H9 (cell line): ENCODE measurements at regions not wholly inside any gene's neighbourhood (a gene's known extent, or its start where the extent isn't known, plus 50 kb on each side); places are given as distances from the start of the nearest gene placed in this dataset.

Source experiments
- DNase-seq: peaks from one replicate; pipeline ENCODE4 v3.0.0-alpha.2; 2017
- H2AFZ ChIP-seq: one replicate; pipeline ENCODE4 v1.6.1; 2013; ENCODE audit warnings: mild to moderate bottlenecking, low read length, control low read depth, moderate library complexity
- H2AK5ac ChIP-seq: 2 replicates; pipeline ENCODE4 v1.6.1; 2013; ENCODE audit warnings: low read length, control low read depth, mixed read lengths; ENCODE audit not compliant: insufficient read length
- H2BK120ac ChIP-seq: one replicate; pipeline ENCODE4 v1.6.1; 2013; ENCODE audit warnings: low read depth, mild to moderate bottlenecking, low read length, control low read depth, inconsistent platforms; ENCODE audit not compliant: poor library complexity, severe bottlenecking
- H2BK12ac ChIP-seq: 2 replicates; pipeline ENCODE4 v1.6.1; 2013; ENCODE audit warnings: low read length, control low read depth, mixed read lengths, low read depth; ENCODE audit not compliant: insufficient read length
- H2BK15ac ChIP-seq: 2 replicates; pipeline ENCODE4 v1.6.1; 2013; ENCODE audit warnings: low read depth, low read length, control low read depth
- H2BK20ac ChIP-seq: one replicate; pipeline ENCODE4 v1.6.1; 2013; ENCODE audit warnings: low read depth, mild to moderate bottlenecking, low read length, control low read depth, inconsistent platforms; ENCODE audit not compliant: poor library complexity, severe bottlenecking
- H2BK5ac ChIP-seq: 2 replicates; pipeline ENCODE4 v1.6.1; 2013; ENCODE audit warnings: low read length, control low read depth, mixed read lengths; ENCODE audit not compliant: insufficient read length
- H3K14ac ChIP-seq: 2 replicates; pipeline ENCODE4 v1.6.1; 2013; ENCODE audit warnings: low read length, control low read depth; ENCODE audit not compliant: insufficient read depth
- H3K18ac ChIP-seq: 2 replicates; pipeline ENCODE4 v1.6.1; 2013; ENCODE audit warnings: low read depth, mild to moderate bottlenecking, mixed read lengths, low read length, control low read depth; ENCODE audit not compliant: insufficient read length
- H3K23ac ChIP-seq: 2 replicates; pipeline ENCODE4 v1.6.1; 2013; ENCODE audit warnings: low read length, control low read depth, mixed read lengths, low read depth; ENCODE audit not compliant: insufficient read length
- H3K23me2 ChIP-seq: 2 replicates; pipeline ENCODE4 v1.6.1; 2013; ENCODE audit warnings: low read depth, mild to moderate bottlenecking, mixed read lengths, low read length, control low read depth; ENCODE audit not compliant: insufficient read length, poor library complexity, severe bottlenecking
- H3K27ac ChIP-seq: 2 replicates; pipeline ENCODE4 v1.5.1; 2013; ENCODE audit warnings: low read length, control low read depth, mixed read lengths, low read depth; ENCODE audit not compliant: insufficient read length
- H3K27me3 ChIP-seq: 2 replicates; pipeline ENCODE4 v1.6.1; 2013; ENCODE audit warnings: low read length, control low read depth, inconsistent platforms; ENCODE audit not compliant: insufficient read depth
- H3K4ac ChIP-seq: 2 replicates; pipeline ENCODE4 v1.6.1; 2013; ENCODE audit warnings: low read depth, mild to moderate bottlenecking, control low read depth, inconsistent platforms, low read length, moderate library complexity
- H3K4me1 ChIP-seq: 2 replicates; pipeline ENCODE4 v1.6.1; 2013; ENCODE audit warnings: low read length, control low read depth, inconsistent platforms; ENCODE audit not compliant: insufficient read depth
- H3K4me2 ChIP-seq: 2 replicates; pipeline ENCODE4 v1.6.1; 2013; ENCODE audit warnings: low read length, control low read depth, mixed read lengths; ENCODE audit not compliant: insufficient read length, insufficient read depth
- H3K56ac ChIP-seq: 2 replicates; pipeline ENCODE4 v1.6.1; 2013; ENCODE audit warnings: low read depth, mild to moderate bottlenecking, mixed read lengths, low read length, control low read depth; ENCODE audit not compliant: insufficient read length
- H3K79me1 ChIP-seq: 2 replicates; pipeline ENCODE4 v1.6.1; 2013; ENCODE audit warnings: low read depth, mild to moderate bottlenecking, moderate library complexity, low read length, control low read depth, inconsistent platforms; ENCODE audit not compliant: insufficient read depth, poor library complexity, severe bottlenecking
- H3K79me2 ChIP-seq: 2 replicates; pipeline ENCODE4 v1.6.1; 2013; ENCODE audit warnings: low read length, control low read depth, inconsistent platforms; ENCODE audit not compliant: insufficient read depth
- H3K9ac ChIP-seq: 2 replicates; pipeline ENCODE4 v1.6.1; 2013; ENCODE audit warnings: low read length, control low read depth, mixed read lengths; ENCODE audit not compliant: insufficient read length; ENCODE audit errors: extremely low read depth
- H3K9me3 ChIP-seq: one replicate; pipeline ENCODE4 v1.6.1; 2013; ENCODE audit warnings: low read depth, low read length, inconsistent platforms; ENCODE audit not compliant: control insufficient read depth
- H3T11ph ChIP-seq: one replicate; pipeline ENCODE4 v1.6.1; 2013; ENCODE audit warnings: mild to moderate bottlenecking, low read length, control low read depth, inconsistent platforms
- H4K20me1 ChIP-seq: one replicate; pipeline ENCODE4 v1.6.1; 2013; ENCODE audit not compliant: control insufficient read depth, insufficient read length, insufficient read depth
- H4K5ac ChIP-seq: 2 replicates; pipeline ENCODE4 v1.6.1; 2013; ENCODE audit warnings: low read depth, mild to moderate bottlenecking, mixed read lengths, low read length, control low read depth; ENCODE audit not compliant: insufficient read length
- H4K8ac ChIP-seq: replicated peaks from 2 replicates; pipeline ENCODE4 v1.6.1; 2013; ENCODE audit warnings: low read length, control low read depth, mixed read lengths, low read depth; ENCODE audit not compliant: insufficient read length
- H4K91ac ChIP-seq: 2 replicates; pipeline ENCODE4 v1.6.1; 2013; ENCODE audit warnings: low read depth, mild to moderate bottlenecking, moderate library complexity, mixed read lengths, low read length, control low read depth; ENCODE audit not compliant: insufficient read length
- H3K27ac Mint-ChIP-seq, 3 experiments: 2 replicates in 2 of 3; 3 replicates in 1 of 3; pipeline ENCODE4 v1.8.0; 2020 to 2021; ENCODE audit warnings: mixed read lengths in 3 of 3, mild to moderate bottlenecking in 1 of 3, moderate library complexity in 1 of 3
- H3K27me3 Mint-ChIP-seq: 2 replicates; pipeline ENCODE4 v1.8.0; 2021; ENCODE audit warnings: low read depth, mild to moderate bottlenecking, moderate library complexity, mixed read lengths
- H3K36me3 Mint-ChIP-seq, 3 experiments: 2 replicates in 2 of 3; 3 replicates in 1 of 3; pipeline ENCODE4 v1.8.0; 2020 to 2021; ENCODE audit warnings: low read depth in 3 of 3, mixed read lengths in 3 of 3; ENCODE audit not compliant: insufficient read depth in 1 of 3
- H3K4me1 Mint-ChIP-seq, 2 experiments: 2 replicates each; pipeline ENCODE4 v1.8.0; 2020; ENCODE audit warnings: mixed read lengths in 2 of 2
- H3K4me3 Mint-ChIP-seq, 2 experiments: 2 replicates in 1 of 2; 3 replicates in 1 of 2; pipeline ENCODE4 v1.8.0; 2020 to 2021; ENCODE audit warnings: mild to moderate bottlenecking in 2 of 2, mixed read lengths in 2 of 2, moderate library complexity in 1 of 2
- H3K9me3 Mint-ChIP-seq, 2 experiments: 2 replicates in 1 of 2; 3 replicates in 1 of 2; pipeline ENCODE4 v1.8.0; 2020; ENCODE audit warnings: mild to moderate bottlenecking in 2 of 2, mixed read lengths in 2 of 2, moderate library complexity in 1 of 2
- CTCF ChIP-seq: fragments of 200-600 bp; sonication (generic); conservative IDR thresholded peaks from 3 replicates; pipeline ENCODE4 v1.8.0; 2021; ENCODE audit warnings: antibody characterized with exemption, mild to moderate bottlenecking
- WGBS: extraction: QIAGEN DNeasy Blood & Tissue Kit; methylation state at CpG from one replicate; pipeline ENCODE4 v1.1.7; 2013; ENCODE audit warnings: missing lambda C conversion rate, low lambda C conversion rate, mixed read lengths; ENCODE audit not compliant: insufficient read length; ENCODE audit errors: extremely low coverage; 5-methylcytosine and 5-hydroxymethylcytosine counted together

GRCh38 chr2:240369801-240370585 is 65.5 kb upstream of the GPC1 start:
- DNase-seq: no peak
- Histone ChIP-seq H3K56ac (no peak overlapping the region), H3K79me1 (no peaks in the 10 kb centered on the region), H3K14ac (no peak overlapping the region), H3K27me3 (no peaks in the 10 kb centered on the region), H2AFZ (no peak overlapping the region), H2BK5ac (no peak overlapping the region), H3K18ac (no peak overlapping the region), H3K79me2 (no peaks in the 10 kb centered on the region), H2BK12ac (no peak overlapping the region), H2BK120ac (no peak overlapping the region), H3K4me1 (no peaks in the 10 kb centered on the region), H2BK15ac (no peak overlapping the region), H3K4me2 (no peak overlapping the region), H2BK20ac (no peak overlapping the region), H3K23me2 (no peaks in the 10 kb centered on the region), H3K9me3 (no peaks in the 10 kb centered on the region), H4K20me1 (no peaks in the 10 kb centered on the region), H2AK5ac (no peak overlapping the region), H3K27ac (no peak overlapping the region), H3K4ac (no peak overlapping the region), H4K91ac (no peak overlapping the region), H3K23ac (no peak overlapping the region), H4K8ac (no peak overlapping the region), H4K5ac (no peak overlapping the region), H3K9ac (no peak overlapping the region), H3T11ph (no peak overlapping the region)
- no peak for TF ChIP-seq CTCF
- Mint-ChIP-seq H3K9me3 (no peaks in the 10 kb centered on the region), H3K27me3 (no peaks in the 10 kb centered on the region; the same call in 1 of the 2 replicates), H3K4me3 (no peak overlapping the region), H3K4me1 (no peaks in the 10 kb centered on the region), H3K27ac (no peak overlapping the region; a peak in 1 of 7 replicates), H3K36me3 (no peaks in the 10 kb centered on the region)
- WGBS: no CpG with 5 or more reads among the region's 19 CpGs
